CD4-positive, CD25-positive, alpha-beta regulatory T cell (primary cell): ENCODE measurements at regions not wholly inside any gene's neighbourhood (a gene's known extent, or its start where the extent isn't known, plus 50 kb on each side); places are given as distances from the start of the nearest gene placed in this dataset.

Experiments used
- ATAC-seq, 2 donors: fragments of 150-1000 bp; cut with Tn5 transposase; one replicate each; pipeline ENCODE4 v1.10.0; 2021; ENCODE audit warnings: low read depth in 2 of 2, moderate number of reproducible peaks in 2 of 2, moderate library complexity in 1 of 2
- DNase-seq, 3 donors: peaks; one replicate each; pipeline versions ENCODE4 v3.0.0 to v3.0.0-alpha.2; 2012 to 2022; ENCODE audit warnings: mixed read lengths in 1 of 3
- H3K27ac ChIP-seq: one replicate; pipeline ENCODE4 v1.7.0; 2013; ENCODE audit warnings: mild to moderate bottlenecking, low read length; ENCODE audit not compliant: insufficient read depth, poor library complexity, severe bottlenecking
- H3K27me3 ChIP-seq: one replicate; pipeline ENCODE4 v1.7.0; 2013; ENCODE audit warnings: low read length; ENCODE audit not compliant: control insufficient read depth, insufficient read depth
- H3K36me3 ChIP-seq: one replicate; pipeline ENCODE4 v1.7.0; 2013; ENCODE audit warnings: mild to moderate bottlenecking, low read length, moderate library complexity; ENCODE audit not compliant: control insufficient read depth, insufficient read depth
- H3K4me1 ChIP-seq: 2 replicates; pipeline ENCODE4 v1.7.0; 2013; ENCODE audit warnings: mild to moderate bottlenecking, low read length; ENCODE audit not compliant: insufficient read depth, control insufficient read depth, poor library complexity, severe bottlenecking
- H3K4me3 ChIP-seq: one replicate; pipeline ENCODE4 v1.7.0; 2013; ENCODE audit warnings: low read depth, mild to moderate bottlenecking, low read length, moderate library complexity
- H3K9me3 ChIP-seq, 2 experiments: 1 replicate in 1 of 2; 2 replicates in 1 of 2; pipeline ENCODE4 v1.7.0; 2013; ENCODE audit warnings: low read length in 2 of 2, mild to moderate bottlenecking in 1 of 2, moderate library complexity in 1 of 2; ENCODE audit not compliant: control insufficient read depth in 2 of 2
- H3K27ac Mint-ChIP-seq, 3 donors: one replicate each; pipeline ENCODE4 v1.8.0; 2020 to 2022; ENCODE audit warnings: mild to moderate bottlenecking in 3 of 3, mixed read lengths in 3 of 3, moderate library complexity in 2 of 3
- H3K27me3 Mint-ChIP-seq: one replicate; pipeline ENCODE4 v1.8.0; 2022; ENCODE audit warnings: mild to moderate bottlenecking, mixed read lengths
- H3K36me3 Mint-ChIP-seq: one replicate; pipeline ENCODE4 v1.8.0; 2020; ENCODE audit warnings: mixed read lengths
- H3K4me1 Mint-ChIP-seq, 4 donors: one replicate each; pipeline ENCODE4 v1.8.0; 2020 to 2022; ENCODE audit warnings: mixed read lengths in 4 of 4, mild to moderate bottlenecking in 1 of 4
- H3K4me3 Mint-ChIP-seq, 4 donors: one replicate each; pipeline ENCODE4 v1.8.0; 2020 to 2022; ENCODE audit warnings: mild to moderate bottlenecking in 4 of 4, mixed read lengths in 4 of 4, moderate library complexity in 3 of 4
- H3K9me3 Mint-ChIP-seq, 7 donors: one replicate each; pipeline ENCODE4 v1.8.0; 2020 to 2022; ENCODE audit warnings: mixed read lengths in 7 of 7, mild to moderate bottlenecking in 3 of 7, moderate library complexity in 2 of 7

GRCh38 chr20:11791835-11792567 lies 125.7 kb upstream of the BTBD3 start:
- Histone ChIP-seq H3K27me3 (no peaks in the 10 kb centered on the region), H3K27ac (no peak overlapping the region), H3K9me3 (peaks cover 0 to 4% of the 10 kb centered on the region in 2 experiments), H3K4me3 (no peak overlapping the region), H3K36me3 (no peaks in the 10 kb centered on the region), H3K4me1 (no peaks in the 10 kb centered on the region)
- H3K4me1 Mint-ChIP-seq: no peaks in the 10 kb centered on the region
- DNase-seq: no peak
- H3K4me3 Mint-ChIP-seq: no peak overlapping the region
- H3K27ac Mint-ChIP-seq: no peak overlapping the region
- no peak for ATAC-seq
- H3K27me3 Mint-ChIP-seq: no peaks in the 10 kb centered on the region
- H3K9me3 Mint-ChIP-seq: peaks cover 4 to 13% (median 7%) of the 10 kb centered on the region in 7 donors
- H3K36me3 Mint-ChIP-seq: no peaks in the 10 kb centered on the region

GRCh38 chr20:11792568-11792953 lies 125.1 kb upstream of the BTBD3 start:
- no peaks in the 10 kb centered on the region for H3K36me3 Mint-ChIP-seq
- Histone ChIP-seq H3K4me1 (no peaks in the 10 kb centered on the region), H3K27me3 (no peaks in the 10 kb centered on the region), H3K36me3 (no peaks in the 10 kb centered on the region), H3K4me3 (no peak overlapping the region), H3K9me3 (peaks cover 0 to 4% of the 10 kb centered on the region in 2 experiments), H3K27ac (no peak overlapping the region)
- no peaks in the 10 kb centered on the region for H3K27me3 Mint-ChIP-seq
- H3K9me3 Mint-ChIP-seq: peaks cover 4 to 13% (median 6%) of the 10 kb centered on the region in 7 donors
- H3K4me3 Mint-ChIP-seq: no peak overlapping the region
- DNase-seq (no peak), ATAC-seq (no peak)
- H3K4me1 Mint-ChIP-seq: no peaks in the 10 kb centered on the region
- no peak overlapping the region for H3K27ac Mint-ChIP-seq

GRCh38 chr20:11794525-11794924 lies 123.2 kb upstream of the BTBD3 start:
- no peaks in the 10 kb centered on the region for H3K27me3 Mint-ChIP-seq
- H3K27ac Mint-ChIP-seq: no peak overlapping the region
- peaks cover 0 to 13% (median 6%) of the 10 kb centered on the region in 7 donors for H3K9me3 Mint-ChIP-seq
- peaks cover 0 to 4% of the 10 kb centered on the region in 2 experiments for H3K9me3 ChIP-seq
- no peak overlapping the region for H3K27ac ChIP-seq
- no peaks in the 10 kb centered on the region for H3K4me1 Mint-ChIP-seq
- DNase-seq (no peak), ATAC-seq (no peak)
- H3K27me3 ChIP-seq: no peaks in the 10 kb centered on the region
- H3K36me3 Mint-ChIP-seq: no peaks in the 10 kb centered on the region
- no peak overlapping the region for H3K4me3 ChIP-seq
- H3K4me3 Mint-ChIP-seq: no peak overlapping the region
- no peaks in the 10 kb centered on the region for H3K36me3 ChIP-seq
- H3K4me1 ChIP-seq: no peaks in the 10 kb centered on the region

GRCh38 chr20:11795071-11795615 lies 122.5 kb upstream of the BTBD3 start:
- DNase-seq: no peak
- Histone ChIP-seq H3K27me3 (no peaks in the 10 kb centered on the region), H3K4me1 (no peaks in the 10 kb centered on the region), H3K4me3 (no peak overlapping the region), H3K27ac (no peak overlapping the region), H3K36me3 (no peaks in the 10 kb centered on the region), H3K9me3 (peaks cover 0 to 4% of the 10 kb centered on the region in 2 experiments)
- no peak overlapping the region for H3K27ac Mint-ChIP-seq
- H3K27me3 Mint-ChIP-seq: no peaks in the 10 kb centered on the region
- no peak overlapping the region for H3K4me3 Mint-ChIP-seq
- H3K36me3 Mint-ChIP-seq: no peaks in the 10 kb centered on the region
- no peak for ATAC-seq
- H3K9me3 Mint-ChIP-seq: peaks cover 0 to 19% (median 4%) of the 10 kb centered on the region in 7 donors
- H3K4me1 Mint-ChIP-seq: no peaks in the 10 kb centered on the region

- Mint-ChIP-seq H3K36me3 (no peaks in the 10 kb centered on the region), H3K27ac (no peak overlapping the region), H3K4me1 (no peaks in the 10 kb centered on the region), H3K27me3 (no peaks in the 10 kb centered on the region), H3K4me3 (no peak overlapping the region), H3K9me3 (peaks cover 0 to 19% (median 4%) of the 10 kb centered on the region in 7 donors)
- Histone ChIP-seq H3K4me1 (no peaks in the 10 kb centered on the region), H3K4me3 (no peak overlapping the region), H3K36me3 (no peaks in the 10 kb centered on the region), H3K27ac (no peak overlapping the region), H3K9me3 (peaks cover 0 to 4% of the 10 kb centered on the region in 2 experiments), H3K27me3 (no peaks in the 10 kb centered on the region)
- DNase-seq (no peak), ATAC-seq (no peak)
Measured at GRCh38 chr20:11796026-11796425, 121.7 kb upstream of the BTBD3 start.

GRCh38 chr20:11797156-11797555 lies 120.5 kb upstream of the BTBD3 start:
- Mint-ChIP-seq H3K27me3 (no peaks in the 10 kb centered on the region), H3K36me3 (no peaks in the 10 kb centered on the region), H3K27ac (no peak overlapping the region), H3K9me3 (peaks cover 0 to 19% (median 4%) of the 10 kb centered on the region in 7 donors), H3K4me1 (no peaks in the 10 kb centered on the region), H3K4me3 (no peak overlapping the region)
- no peak overlapping the region for H3K27ac ChIP-seq
- no peak for DNase-seq
- H3K27me3 ChIP-seq: no peaks in the 10 kb centered on the region
- peaks cover 0 to 4% of the 10 kb centered on the region in 2 experiments for H3K9me3 ChIP-seq
- no peak for ATAC-seq
- H3K4me1 ChIP-seq: no peaks in the 10 kb centered on the region
- H3K4me3 ChIP-seq: no peak overlapping the region
- H3K36me3 ChIP-seq: no peaks in the 10 kb centered on the region

GRCh38 chr20:11799281-11799684 lies 118.4 kb upstream of the BTBD3 start:
- ATAC-seq (no peak), DNase-seq (no peak)
- H3K27me3 ChIP-seq: no peaks in the 10 kb centered on the region
- Mint-ChIP-seq H3K27me3 (no peaks in the 10 kb centered on the region), H3K36me3 (no peaks in the 10 kb centered on the region), H3K27ac (no peak overlapping the region), H3K4me3 (no peak overlapping the region), H3K4me1 (no peaks in the 10 kb centered on the region), H3K9me3 (peaks cover 3 to 17% (median 5%) of the 10 kb centered on the region in 7 donors)
- H3K36me3 ChIP-seq: no peaks in the 10 kb centered on the region
- H3K4me3 ChIP-seq: no peak overlapping the region
- H3K4me1 ChIP-seq: no peaks in the 10 kb centered on the region
- H3K9me3 ChIP-seq: peaks cover 0 to 4% of the 10 kb centered on the region in 2 experiments
- H3K27ac ChIP-seq: no peak overlapping the region
